Spleen (tissue), 3 donors: ENCODE measurements at regions not wholly inside any gene's neighbourhood (a gene's known extent, or its start where the extent isn't known, plus 50 kb on each side); places are given as distances from the start of the nearest gene placed in this dataset.

Experiments
- POLR2A ChIP-seq, 3 donors: fragments of 450-650 bp; IDR thresholded peaks; one replicate each; pipeline ENCODE4 v1.5.1; 2017; ENCODE audit warnings: antibody characterized with exemption in 3 of 3, mild to moderate bottlenecking in 1 of 3
- POLR2AphosphoS5 ChIP-seq, 3 donors: sonication (generic); formaldehyde crosslinking; IDR thresholded peaks; one replicate each; pipeline ENCODE4 v1.5.1; 2017; ENCODE audit warnings: antibody characterized with exemption in 3 of 3

- TF ChIP-seq POLR2A (IDR thresholded peaks at IDR 0.05), result no peak
- TF ChIP-seq POLR2AphosphoS5 (IDR thresholded peaks at IDR 0.05), result no peak
These were observed 90.2 kb upstream of the ATG10 start for GRCh38 chr5:81881595-81881994.
